Ovary (tissue), 3 donors: ENCODE measurements at regions not wholly inside any gene's neighbourhood (a gene's known extent, or its start where the extent isn't known, plus 50 kb on each side); places are given as distances from the start of the nearest gene placed in this dataset.
"Not testable (repeated sequence)": the region's sequence is repeated elsewhere in the genome, so short reads cannot be mapped to it uniquely, and the experiment has no call there.

Experiments used
- POLR2A ChIP-seq: fragments of 450-650 bp; IDR thresholded peaks from one replicate; pipeline ENCODE4 v1.6.1; 2017; ENCODE audit warnings: antibody characterized with exemption, mild to moderate bottlenecking, moderate library complexity
- TF ChIP-seq, protein P1 (sequence below), 3 donors: fragments of 450-650 bp in 2 of 3; fragments of 200-600 bp in 1 of 3; IDR thresholded peaks; one replicate each; pipeline versions ENCODE4 v1.5.1 to v1.8.0; 2016 to 2022; ENCODE audit warnings: antibody characterized with exemption in 3 of 3, mild to moderate bottlenecking in 1 of 3
- donor health status: DM: no; HTN: no; CAD: no.

GRCh38 chr12:9311454-9311853 lies 103.3 kb upstream of the PZP start:
- not testable (repeated sequence) for TF ChIP-seq POLR2A
- TF ChIP-seq, protein P1, sequence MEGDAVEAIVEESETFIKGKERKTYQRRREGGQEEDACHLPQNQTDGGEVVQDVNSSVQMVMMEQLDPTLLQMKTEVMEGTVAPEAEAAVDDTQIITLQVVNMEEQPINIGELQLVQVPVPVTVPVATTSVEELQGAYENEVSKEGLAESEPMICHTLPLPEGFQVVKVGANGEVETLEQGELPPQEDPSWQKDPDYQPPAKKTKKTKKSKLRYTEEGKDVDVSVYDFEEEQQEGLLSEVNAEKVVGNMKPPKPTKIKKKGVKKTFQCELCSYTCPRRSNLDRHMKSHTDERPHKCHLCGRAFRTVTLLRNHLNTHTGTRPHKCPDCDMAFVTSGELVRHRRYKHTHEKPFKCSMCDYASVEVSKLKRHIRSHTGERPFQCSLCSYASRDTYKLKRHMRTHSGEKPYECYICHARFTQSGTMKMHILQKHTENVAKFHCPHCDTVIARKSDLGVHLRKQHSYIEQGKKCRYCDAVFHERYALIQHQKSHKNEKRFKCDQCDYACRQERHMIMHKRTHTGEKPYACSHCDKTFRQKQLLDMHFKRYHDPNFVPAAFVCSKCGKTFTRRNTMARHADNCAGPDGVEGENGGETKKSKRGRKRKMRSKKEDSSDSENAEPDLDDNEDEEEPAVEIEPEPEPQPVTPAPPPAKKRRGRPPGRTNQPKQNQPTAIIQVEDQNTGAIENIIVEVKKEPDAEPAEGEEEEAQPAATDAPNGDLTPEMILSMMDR (IDR thresholded peaks at IDR 0.05) = not testable (repeated sequence)
